Activated T-cell treated with anti-CD3 and anti-CD28 coated beads for 48 hours (primary cell): ENCODE measurements at regions not wholly inside any gene's neighbourhood (a gene's known extent, or its start where the extent isn't known, plus 50 kb on each side); places are given as distances from the start of the nearest gene placed in this dataset.

Experiments
- DNase-seq: peaks from one replicate; pipeline ENCODE4 v3.0.0-alpha.2; 2020; ENCODE audit warnings: low read depth

GRCh38 chr22:48398181-48398905, 1429.3 kb downstream of the BRD1 start:
- no peak for DNase-seq

- no peak for DNase-seq
Observed at GRCh38 chr22:48397531-48398180, 1430.0 kb downstream of the BRD1 start.

GRCh38 chr22:48396785-48397530, 1430.7 kb downstream of the BRD1 start:
- no peak for DNase-seq

DNA sequence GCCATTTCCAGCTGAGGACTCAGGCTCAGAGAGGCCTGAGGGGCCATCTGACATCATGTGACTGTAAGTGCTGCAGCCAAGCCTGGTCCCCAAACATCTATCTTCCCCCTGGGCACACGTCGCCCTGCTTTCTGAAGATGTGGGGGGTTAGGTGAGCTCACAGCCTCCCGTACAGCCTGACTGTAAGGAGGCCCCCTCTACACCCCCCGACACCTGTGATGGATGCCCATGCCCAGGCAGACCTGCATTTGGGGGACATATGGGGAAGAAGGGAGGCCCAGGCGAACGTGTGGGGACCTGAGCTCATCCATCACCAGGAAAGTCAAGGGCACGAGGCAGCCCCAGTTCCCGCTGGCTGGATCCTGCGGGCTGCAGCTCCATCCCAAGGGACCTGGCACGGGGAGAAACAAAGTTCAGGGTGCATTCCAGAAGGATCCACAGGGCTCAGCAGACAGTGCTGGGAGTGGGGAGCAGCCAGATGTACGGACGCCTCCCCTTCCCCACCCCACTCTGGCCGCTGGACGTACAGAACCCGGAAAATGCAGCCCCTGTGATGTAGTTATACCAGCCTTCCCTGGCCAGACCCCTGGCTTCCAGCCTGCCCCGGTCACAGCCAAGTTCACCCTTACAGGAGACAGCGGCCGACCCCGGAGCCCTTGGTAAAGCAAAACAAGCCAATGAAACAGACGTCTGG, 1431.4 kb downstream of the BRD1 start:
- DNase-seq = no peak

- DNase-seq = no peak
Observed at GRCh38 chr22:48395201-48395600, 1432.5 kb downstream of the BRD1 start.

- no peak for DNase-seq
Observed at GRCh38 chr22:48394787-48395186, 1432.9 kb downstream of the BRD1 start.

- no peak for DNase-seq
Observed at GRCh38 chr22:48393885-48394284, 1433.8 kb downstream of the BRD1 start.

GRCh38 chr22:48393041-48393370, 1434.7 kb downstream of the BRD1 start:
- no peak for DNase-seq

- DNase-seq = no peak
Observed at GRCh38 chr22:48391820-48392219, 1435.9 kb downstream of the BRD1 start.

GRCh38 chr22:48391171-48391711, 1436.4 kb downstream of the BRD1 start:
- no peak for DNase-seq

DNA sequence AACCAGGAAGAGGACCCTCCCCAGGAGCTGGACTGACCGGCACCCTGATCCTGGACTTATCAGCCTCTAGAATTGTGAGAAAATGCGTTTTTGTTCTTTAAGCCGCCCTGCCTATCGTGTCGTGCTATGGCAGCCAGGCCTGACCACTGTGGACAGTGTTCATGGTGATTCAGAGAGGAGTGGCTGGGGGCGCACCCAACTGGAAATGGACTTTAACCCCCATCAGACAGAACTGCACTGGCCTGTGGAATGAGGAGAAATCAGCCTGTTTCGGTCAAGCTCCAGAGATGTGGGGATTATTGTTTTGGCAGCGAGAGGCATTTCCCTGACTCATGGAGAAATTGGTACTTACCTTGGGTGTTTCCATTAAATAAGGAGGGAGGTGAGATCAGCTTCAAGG, 1437.8 kb downstream of the BRD1 start:
- no peak for DNase-seq

DNA sequence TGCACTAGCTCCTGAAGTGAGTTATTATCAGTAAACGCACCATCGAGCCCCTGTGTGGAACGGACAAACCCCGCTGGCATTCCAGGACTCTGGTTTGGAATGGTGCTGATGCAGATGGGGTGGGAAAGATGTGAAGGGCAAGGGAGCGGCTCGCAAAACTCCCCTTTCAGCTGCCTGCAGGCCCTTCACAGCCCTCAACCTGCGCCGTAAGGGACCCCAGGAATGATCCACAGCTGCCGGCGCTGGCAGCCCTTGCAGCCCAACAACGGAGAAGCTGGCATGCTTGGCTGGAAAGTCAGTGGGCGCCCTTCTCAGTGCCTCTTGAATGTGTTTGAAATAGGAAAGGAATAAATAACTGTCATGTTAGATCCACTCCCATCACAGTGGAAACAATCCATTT, 1445.5 kb downstream of the BRD1 start:
- no peak for DNase-seq

DNA sequence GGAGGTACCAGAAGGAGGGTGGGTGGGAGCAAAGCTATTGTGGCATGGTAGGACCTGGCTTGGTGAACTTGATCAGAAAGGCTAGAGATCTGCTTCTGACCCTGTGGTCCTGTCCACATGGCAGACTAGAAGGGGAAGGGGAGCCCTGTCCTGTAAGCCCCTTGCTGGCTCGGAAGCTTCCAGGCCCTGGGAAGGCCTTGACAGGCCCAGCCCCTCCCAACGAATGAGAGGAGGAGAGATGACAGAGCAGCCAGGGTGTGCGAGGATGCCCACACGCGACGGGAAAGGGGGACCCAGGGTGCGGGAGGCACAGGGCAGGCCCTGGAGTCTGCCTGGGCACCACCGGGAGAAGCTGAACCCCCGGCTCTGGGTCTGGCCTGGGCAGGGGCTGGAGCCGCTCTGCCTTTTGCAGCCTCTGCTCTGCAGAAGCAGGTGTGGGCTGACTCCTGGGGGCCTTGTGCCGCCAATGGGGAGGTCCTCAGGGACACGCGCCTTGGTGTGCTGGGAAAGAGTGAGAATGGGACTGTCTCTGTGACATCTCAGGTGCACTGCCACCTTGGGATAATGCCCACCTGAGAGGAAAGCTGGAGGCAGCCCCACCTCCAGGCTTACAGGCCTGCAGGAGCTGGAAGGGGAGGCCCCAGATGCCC, 1447.5 kb downstream of the BRD1 start:
- DNase-seq = no peak

DNA sequence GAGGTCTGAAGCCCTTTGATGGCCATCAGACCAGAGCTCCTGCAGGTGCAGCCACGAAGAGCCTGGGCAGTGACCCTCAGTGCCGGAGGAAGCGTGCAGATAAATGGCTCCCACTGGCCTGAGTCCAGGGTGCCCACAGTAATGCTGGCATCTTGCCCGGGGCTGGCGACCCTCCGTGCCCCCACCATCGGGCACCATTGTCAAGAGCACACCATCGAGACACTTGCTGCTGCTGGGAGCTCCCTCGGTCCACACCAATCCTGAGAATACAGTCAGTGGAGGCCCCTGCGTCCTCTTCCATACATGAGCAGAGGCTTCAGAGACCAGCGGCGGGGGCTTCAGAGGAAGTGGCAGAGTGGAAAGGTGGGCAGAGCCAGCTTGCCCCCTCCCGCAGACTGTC, 1448.3 kb downstream of the BRD1 start:
- DNase-seq = no peak

- DNase-seq = no peak
Observed at GRCh38 chr22:48378673-48379072, 1449.0 kb downstream of the BRD1 start.

DNA sequence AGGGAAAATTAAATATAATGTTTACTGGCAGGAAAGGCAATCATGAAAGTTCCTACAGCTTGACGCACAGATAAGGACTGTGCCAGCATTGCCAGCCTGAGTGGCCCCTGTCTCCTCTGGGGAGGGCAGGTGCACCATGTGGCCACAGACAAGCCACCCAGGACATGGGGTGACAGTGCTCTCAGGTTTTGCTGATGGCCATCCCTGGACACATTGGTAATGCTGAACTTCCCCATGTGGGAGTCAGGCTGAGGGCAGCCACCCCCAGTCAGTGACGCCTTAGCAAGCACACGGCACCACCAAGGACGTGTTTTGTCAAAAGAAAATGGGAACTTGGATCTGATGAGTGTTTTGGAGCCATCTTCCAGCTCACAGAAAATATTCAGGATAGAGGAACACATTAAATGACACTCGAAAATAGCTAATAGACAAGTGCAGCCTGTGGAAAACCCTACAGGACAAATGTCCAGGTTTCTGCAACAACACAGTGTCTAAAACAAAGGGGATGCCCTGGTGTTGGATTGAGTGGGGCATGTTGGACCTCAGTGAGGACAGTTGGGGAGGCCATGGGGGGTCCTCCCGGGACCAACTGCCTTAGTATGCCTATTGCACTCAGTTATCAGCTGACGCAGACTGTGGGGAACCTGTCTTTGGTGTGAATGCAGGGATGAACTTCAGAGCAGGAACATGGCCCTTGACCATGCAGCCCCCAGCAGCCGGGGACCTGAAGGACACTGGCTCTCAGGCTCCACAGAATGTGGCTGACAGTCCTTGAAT, 1450.5 kb downstream of the BRD1 start:
- no peak for DNase-seq

DNA sequence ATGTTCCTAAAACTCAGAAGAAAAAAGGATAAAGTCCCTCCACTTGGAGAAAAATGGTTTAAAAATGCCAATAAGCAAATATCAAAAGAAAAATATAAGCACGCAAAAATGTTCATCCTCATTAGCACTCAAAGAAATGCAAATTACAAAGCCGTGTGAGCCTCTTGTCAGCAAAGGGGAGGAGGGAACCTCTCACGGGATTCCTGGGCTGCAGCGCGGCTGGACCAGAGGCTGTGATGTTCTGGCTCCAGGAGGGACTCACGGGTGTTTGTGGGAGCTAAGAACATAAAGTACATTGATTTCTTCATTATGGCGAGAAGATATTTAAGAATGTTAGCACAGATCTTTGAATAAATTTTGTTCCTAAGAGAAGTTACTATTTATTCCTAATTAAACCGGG, 1451.2 kb downstream of the BRD1 start:
- DNase-seq = no peak

- DNase-seq = no peak
Observed at GRCh38 chr22:48373626-48374173, 1454.0 kb downstream of the BRD1 start.

GRCh38 chr22:48372390-48372789, 1455.3 kb downstream of the BRD1 start:
- no peak for DNase-seq

GRCh38 chr22:48371391-48371790, 1456.3 kb downstream of the BRD1 start:
- no peak for DNase-seq
